ENCODE measurements at regions not wholly inside any gene's neighbourhood (a gene's known extent, or its start where the extent isn't known, plus 50 kb on each side); places are given as distances from the start of the nearest gene placed in this dataset.

DNA sequence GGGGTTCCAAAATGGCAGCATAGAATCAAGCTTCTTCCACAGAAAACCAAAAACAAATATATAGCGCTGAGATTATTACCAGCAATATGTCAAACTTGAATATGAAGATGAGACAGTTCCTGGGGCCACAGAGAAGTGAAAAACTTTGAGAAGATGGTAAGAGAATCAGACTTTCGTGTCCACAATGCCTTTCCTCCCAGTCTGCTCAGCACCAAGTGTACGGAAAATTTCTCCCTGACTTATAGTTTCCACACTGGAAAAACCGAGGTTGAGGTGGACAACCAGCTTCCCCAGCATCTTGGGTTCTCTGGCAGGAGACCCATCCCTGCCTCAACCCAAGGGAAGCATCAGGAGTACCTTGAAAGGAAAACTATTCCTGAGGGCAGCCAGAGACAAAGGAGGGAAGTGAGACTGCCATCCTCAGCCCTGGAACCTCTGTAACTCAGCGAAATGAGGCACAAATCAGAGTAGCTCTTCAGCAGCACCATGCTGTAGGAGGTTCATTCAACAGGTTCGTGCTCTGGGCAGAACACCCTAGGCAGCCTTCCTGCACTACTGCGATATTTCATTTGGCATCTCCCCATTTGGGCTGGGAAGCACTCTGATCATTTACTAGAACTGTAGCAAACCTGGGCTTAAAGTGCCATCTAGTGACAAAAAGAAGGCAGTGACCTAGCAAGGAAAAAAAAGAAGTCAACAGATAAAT lies 52.4 kb upstream of the CAPRIN2 start:
- H3K36me3 ChIP-seq (ENCODE audit: control insufficient read depth, insufficient read depth, low read length), result no peaks in the 10 kb centered on the region
- DNase-seq (ENCODE audit: extremely low read depth, insufficient read length), result no peak
- TF ChIP-seq, protein P1, sequence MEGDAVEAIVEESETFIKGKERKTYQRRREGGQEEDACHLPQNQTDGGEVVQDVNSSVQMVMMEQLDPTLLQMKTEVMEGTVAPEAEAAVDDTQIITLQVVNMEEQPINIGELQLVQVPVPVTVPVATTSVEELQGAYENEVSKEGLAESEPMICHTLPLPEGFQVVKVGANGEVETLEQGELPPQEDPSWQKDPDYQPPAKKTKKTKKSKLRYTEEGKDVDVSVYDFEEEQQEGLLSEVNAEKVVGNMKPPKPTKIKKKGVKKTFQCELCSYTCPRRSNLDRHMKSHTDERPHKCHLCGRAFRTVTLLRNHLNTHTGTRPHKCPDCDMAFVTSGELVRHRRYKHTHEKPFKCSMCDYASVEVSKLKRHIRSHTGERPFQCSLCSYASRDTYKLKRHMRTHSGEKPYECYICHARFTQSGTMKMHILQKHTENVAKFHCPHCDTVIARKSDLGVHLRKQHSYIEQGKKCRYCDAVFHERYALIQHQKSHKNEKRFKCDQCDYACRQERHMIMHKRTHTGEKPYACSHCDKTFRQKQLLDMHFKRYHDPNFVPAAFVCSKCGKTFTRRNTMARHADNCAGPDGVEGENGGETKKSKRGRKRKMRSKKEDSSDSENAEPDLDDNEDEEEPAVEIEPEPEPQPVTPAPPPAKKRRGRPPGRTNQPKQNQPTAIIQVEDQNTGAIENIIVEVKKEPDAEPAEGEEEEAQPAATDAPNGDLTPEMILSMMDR (IDR thresholded peaks at IDR 0.05; ENCODE audit: insufficient read depth, low read length, poor library complexity, severe bottlenecking), result peak; percentile 77
- H3K4me3 ChIP-seq (replicated peaks; ENCODE audit: low read depth, low read length), result no peak overlapping the region
- no peaks in the 10 kb centered on the region for H3K27me3 ChIP-seq (replicated peaks; ENCODE audit: control insufficient read depth, insufficient read depth, low read length)

DNA sequence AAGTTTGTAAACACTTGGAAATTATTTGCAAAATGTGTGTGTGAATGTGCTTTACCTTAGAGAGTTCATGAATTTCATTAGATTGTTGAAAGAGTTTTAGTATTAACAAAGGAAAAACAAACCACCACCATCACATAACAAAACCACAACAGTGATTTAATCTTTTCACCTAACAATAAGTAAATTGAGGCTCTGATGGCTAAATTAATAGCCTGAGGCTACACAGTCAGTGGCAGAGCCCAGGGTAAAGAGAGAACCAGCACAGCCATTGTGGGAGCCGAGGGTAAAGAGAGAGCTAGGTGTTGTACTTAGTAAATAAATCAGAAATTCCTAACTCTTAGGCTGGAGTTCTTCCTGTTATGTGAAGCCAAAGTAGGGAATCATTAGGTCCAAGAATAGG lies 51.2 kb upstream of the CAPRIN2 start:
- DNase-seq (ENCODE audit: extremely low read depth, insufficient read length), result no peak
- TF ChIP-seq, protein P1 (IDR thresholded peaks at IDR 0.05; ENCODE audit: insufficient read depth, low read length, poor library complexity, severe bottlenecking), result no peak
- Histone ChIP-seq H3K36me3 (ENCODE audit: control insufficient read depth, insufficient read depth, low read length) (no peaks in the 10 kb centered on the region), H3K4me3 (replicated peaks; ENCODE audit: low read depth, low read length) (no peak overlapping the region), H3K27me3 (replicated peaks; ENCODE audit: control insufficient read depth, insufficient read depth, low read length) (no peaks in the 10 kb centered on the region)
